ENCODE measurements at regions not wholly inside any gene's neighbourhood (a gene's known extent, or its start where the extent isn't known, plus 50 kb on each side); places are given as distances from the start of the nearest gene placed in this dataset.

- H3K27ac Mint-ChIP-seq, result no peak overlapping the region
- intact Hi-C loops (cut with micrococcal nuclease), result no loop called here
- H3K36me3 Mint-ChIP-seq, result peaks cover 17% of the 10 kb centered on the region
- H3K4me3 Mint-ChIP-seq, result no peak overlapping the region
- DNase-seq, result no peak
- ChIA-PET POLR2A (interaction anchor here (0.6 kb wide), 1 partner anchor 222 kb away, joined by 3 read pairs; no protein-coding TSS in a partner anchor), CTCF (interaction anchor here (0.6 kb wide), 1 partner anchor 922 kb away, joined by 3 read pairs; no protein-coding TSS in a partner anchor)
- no peaks in the 10 kb centered on the region for H3K9me3 Mint-ChIP-seq
- H3K4me1 Mint-ChIP-seq (ENCODE audit: low read depth), result peaks cover 10% of the 10 kb centered on the region
- H3K27me3 Mint-ChIP-seq, result no peaks in the 10 kb centered on the region
Measured at GRCh38 chr14:71534506-71534905, 397.7 kb upstream of the RGS6 start.

- H3K27me3 Mint-ChIP-seq, result no peaks in the 10 kb centered on the region
- ChIA-PET POLR2A (no interaction called here), CTCF (no interaction called here)
- no peaks in the 10 kb centered on the region for H3K9me3 Mint-ChIP-seq
- peaks cover 8% of the 10 kb centered on the region for H3K36me3 Mint-ChIP-seq
- intact Hi-C loops (cut with micrococcal nuclease), result no loop called here
- DNase-seq, result no peak
- no peak overlapping the region for H3K4me3 Mint-ChIP-seq
- peaks cover 10% of the 10 kb centered on the region for H3K4me1 Mint-ChIP-seq (ENCODE audit: low read depth)
- no peak overlapping the region for H3K27ac Mint-ChIP-seq
Measured at GRCh38 chr14:71536015-71536740, 396.1 kb upstream of the RGS6 start.

GRCh38 chr14:71536927-71537772 is 395.1 kb upstream of the RGS6 start:
- Mint-ChIP-seq H3K9me3 (no peaks in the 10 kb centered on the region), H3K27ac (no peak overlapping the region), H3K27me3 (no peaks in the 10 kb centered on the region), H3K4me1 (ENCODE audit: low read depth) (peaks cover 10% of the 10 kb centered on the region), H3K4me3 (no peak overlapping the region), H3K36me3 (peaks cover 5% of the 10 kb centered on the region)
- no peak for DNase-seq
- POLR2A ChIA-PET, result no interaction called here
- CTCF ChIA-PET, result no interaction called here
- intact Hi-C loops (cut with micrococcal nuclease), result no loop called here

GRCh38 chr14:71538288-71538687 is 393.9 kb upstream of the RGS6 start:
- intact Hi-C loops (cut with micrococcal nuclease), result no loop called here
- H3K4me1 Mint-ChIP-seq (ENCODE audit: low read depth), result peaks cover 14% of the 10 kb centered on the region
- no peak overlapping the region for H3K4me3 Mint-ChIP-seq
- CTCF ChIA-PET, result no interaction called here
- no peaks in the 10 kb centered on the region for H3K27me3 Mint-ChIP-seq
- no peaks in the 10 kb centered on the region for H3K9me3 Mint-ChIP-seq
- POLR2A ChIA-PET, result no interaction called here
- H3K36me3 Mint-ChIP-seq, result peaks cover 3% of the 10 kb centered on the region
- no peak overlapping the region for H3K27ac Mint-ChIP-seq
- DNase-seq, result no peak

- no peak for DNase-seq
- intact Hi-C loops (cut with micrococcal nuclease), result no loop called here
- Mint-ChIP-seq H3K27ac (no peak overlapping the region), H3K27me3 (no peaks in the 10 kb centered on the region), H3K36me3 (no peaks in the 10 kb centered on the region), H3K9me3 (no peaks in the 10 kb centered on the region), H3K4me3 (no peak overlapping the region), H3K4me1 (ENCODE audit: low read depth) (peaks cover 14% of the 10 kb centered on the region)
- POLR2A ChIA-PET, result no interaction called here
- CTCF ChIA-PET, result no interaction called here
Measured at GRCh38 chr14:71538938-71539649, 393.1 kb upstream of the RGS6 start.

- CTCF ChIA-PET, result no interaction called here
- POLR2A ChIA-PET, result no interaction called here
- H3K4me1 Mint-ChIP-seq (ENCODE audit: low read depth), result peaks cover 14% of the 10 kb centered on the region
Measured at GRCh38 chr14:71539650-71540285, 392.5 kb upstream of the RGS6 start.

GRCh38 chr14:71541271-71541670 is 391.0 kb upstream of the RGS6 start:
- DNase-seq, result no peak
- intact Hi-C loops (cut with micrococcal nuclease), result no loop called here
- H3K27ac Mint-ChIP-seq, result no peak overlapping the region
- H3K4me1 Mint-ChIP-seq (ENCODE audit: low read depth), result peaks cover 13% of the 10 kb centered on the region
- POLR2A ChIA-PET, result no interaction called here
- CTCF ChIA-PET, result no interaction called here
- H3K9me3 Mint-ChIP-seq, result no peaks in the 10 kb centered on the region
- H3K27me3 Mint-ChIP-seq, result no peaks in the 10 kb centered on the region
- H3K36me3 Mint-ChIP-seq, result no peaks in the 10 kb centered on the region
- no peak overlapping the region for H3K4me3 Mint-ChIP-seq

More at GRCh38 chr14:71539650-71540285, 392.5 kb upstream of the RGS6 start:
- Mint-ChIP-seq H3K9me3 (no peaks in the 10 kb centered on the region), H3K27me3 (no peaks in the 10 kb centered on the region), H3K4me3 (no peak overlapping the region), H3K36me3 (no peaks in the 10 kb centered on the region), H3K27ac (no peak overlapping the region)
- DNase-seq, result no peak
- intact Hi-C loops (cut with micrococcal nuclease), result no loop called here

- H3K27me3 Mint-ChIP-seq, result no peaks in the 10 kb centered on the region
- H3K27ac Mint-ChIP-seq, result no peak overlapping the region
- no peak overlapping the region for H3K4me3 Mint-ChIP-seq
- H3K36me3 Mint-ChIP-seq, result no peaks in the 10 kb centered on the region
- H3K9me3 Mint-ChIP-seq, result no peaks in the 10 kb centered on the region
- ChIA-PET CTCF (no interaction called here), POLR2A (no interaction called here)
- peaks cover 13% of the 10 kb centered on the region for H3K4me1 Mint-ChIP-seq (ENCODE audit: low read depth)
- DNase-seq, result no peak
- intact Hi-C loops (cut with micrococcal nuclease), result no loop called here
Measured at GRCh38 chr14:71541973-71542690, 390.1 kb upstream of the RGS6 start.

- Mint-ChIP-seq H3K9me3 (no peaks in the 10 kb centered on the region), H3K36me3 (peaks cover 3% of the 10 kb centered on the region), H3K27ac (no peak overlapping the region), H3K4me3 (no peak overlapping the region), H3K27me3 (no peaks in the 10 kb centered on the region), H3K4me1 (ENCODE audit: low read depth) (peaks cover 32% of the 10 kb centered on the region)
- CTCF ChIA-PET, result no interaction called here
- no peak for DNase-seq
- POLR2A ChIA-PET, result no interaction called here
- intact Hi-C loops (cut with micrococcal nuclease), result loop anchor here (10.0 kb wide), 1 partner anchor 665 kb away; no protein-coding TSS in a partner anchor
Measured at GRCh38 chr14:71549421-71550050, 382.7 kb upstream of the RGS6 start.

GRCh38 chr14:71550367-71550766 is 381.9 kb upstream of the RGS6 start:
- no peak for DNase-seq
- intact Hi-C loops (cut with micrococcal nuclease), result loop anchor here (10.0 kb wide), 1 partner anchor 666 kb away; no protein-coding TSS in a partner anchor
- ChIA-PET POLR2A (no interaction called here), CTCF (no interaction called here)
- no peaks in the 10 kb centered on the region for H3K27me3 Mint-ChIP-seq
- no peak overlapping the region for H3K27ac Mint-ChIP-seq
- no peaks in the 10 kb centered on the region for H3K9me3 Mint-ChIP-seq
- H3K4me3 Mint-ChIP-seq, result no peak overlapping the region
- H3K4me1 Mint-ChIP-seq (ENCODE audit: low read depth), result peaks cover 39% of the 10 kb centered on the region
- H3K36me3 Mint-ChIP-seq, result peaks cover 4% of the 10 kb centered on the region

GRCh38 chr14:71551291-71551950 is 380.8 kb upstream of the RGS6 start:
- Mint-ChIP-seq H3K27me3 (no peaks in the 10 kb centered on the region), H3K9me3 (no peaks in the 10 kb centered on the region), H3K27ac (no peak overlapping the region), H3K36me3 (peaks cover 4% of the 10 kb centered on the region), H3K4me1 (ENCODE audit: low read depth) (peaks cover 49% of the 10 kb centered on the region), H3K4me3 (no peak overlapping the region)
- ChIA-PET POLR2A (no interaction called here), CTCF (no interaction called here)
- intact Hi-C loops (cut with micrococcal nuclease), result loop anchor here (10.0 kb wide), 1 partner anchor 667 kb away; no protein-coding TSS in a partner anchor
- no peak for DNase-seq

All from activated CD4-positive, alpha-beta memory T cell treated with anti-CD3 and anti-CD28 coated beads for 36 hours (primary cell).